NCI-H1048 (cell line): ENCODE measurements at regions not wholly inside any gene's neighbourhood (a gene's known extent, or its start where the extent isn't known, plus 50 kb on each side); places are given as distances from the start of the nearest gene placed in this dataset.

ENCODE experiments used
- DNase-seq: peaks from one replicate; lab custom pipeline; 2025; lab: John Stamatoyannopoulos, UW

- DNase-seq: no peak
Measured at GRCh38 chr10:62746951-62747729, 57.4 kb upstream of the ADO start.

GRCh38 chr10:62748386-62748785 lies 56.1 kb upstream of the ADO start:
- no peak for DNase-seq

- no peak for DNase-seq
Measured at GRCh38 chr10:62749093-62749683, 55.3 kb upstream of the ADO start.
